Superior temporal gyrus (tissue), 1 donor: ENCODE measurements at regions not wholly inside any gene's neighbourhood (a gene's known extent, or its start where the extent isn't known, plus 50 kb on each side); places are given as distances from the start of the nearest gene placed in this dataset.
"Not testable (repeated sequence)": the region's sequence is repeated elsewhere in the genome, so short reads cannot be mapped to it uniquely, and the experiment has no call there.

Experiments used
- DNase-seq: peaks from one replicate; pipeline ENCODE4 v3.0.0-alpha.2; 2016; ENCODE audit errors: extremely low spot score

DNA sequence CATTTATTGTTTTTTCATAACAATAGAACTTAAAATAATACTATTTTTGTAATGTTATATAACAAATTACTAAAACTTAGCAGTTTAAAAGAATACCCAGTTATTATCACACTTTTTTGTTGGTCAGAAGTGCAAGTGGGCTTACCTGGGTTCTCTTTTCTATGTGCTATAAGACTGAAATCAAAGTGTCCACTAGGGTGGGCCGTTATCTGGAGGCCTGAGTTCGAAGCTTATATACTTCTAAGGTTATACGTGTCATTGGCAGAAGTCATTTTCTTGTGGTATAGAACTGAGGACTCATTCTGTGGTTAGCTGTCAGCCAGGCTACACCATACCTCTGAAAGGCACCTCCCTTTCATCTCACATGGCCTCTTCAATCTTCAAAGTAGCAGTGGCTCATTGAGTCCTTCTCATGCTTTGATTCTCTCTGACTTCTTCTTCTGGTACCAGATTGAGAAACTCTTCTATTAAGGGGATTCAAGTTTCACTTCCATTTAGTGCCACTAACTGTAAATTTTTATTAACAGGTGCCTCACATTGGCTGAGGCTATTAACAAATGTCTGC is 414.3 kb downstream of the AMY1C start:
- no peak for DNase-seq

DNA sequence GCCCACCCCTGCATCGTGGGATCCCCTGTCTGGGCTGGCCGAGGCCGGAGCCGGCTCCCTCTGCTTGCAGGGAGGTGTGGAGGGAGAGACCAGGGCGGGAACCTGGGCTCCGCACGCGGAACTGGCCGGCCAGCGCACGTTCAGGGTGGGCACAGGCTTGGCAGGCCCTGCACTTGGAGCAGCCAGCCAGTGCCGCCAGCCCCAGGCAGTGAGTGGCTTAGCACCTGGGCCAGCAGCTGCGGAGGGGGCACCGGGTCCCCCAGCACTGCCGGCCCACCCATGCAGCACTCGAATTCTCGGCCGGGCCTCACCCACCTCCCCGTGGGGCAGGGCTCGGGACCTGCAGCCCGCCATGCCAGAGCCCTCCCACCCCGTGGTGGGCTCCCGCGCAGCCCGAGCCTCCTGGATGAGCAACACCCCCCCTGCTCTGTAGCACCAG is 422.6 kb downstream of the AMY1C start:
- DNase-seq, result no peak

DNA sequence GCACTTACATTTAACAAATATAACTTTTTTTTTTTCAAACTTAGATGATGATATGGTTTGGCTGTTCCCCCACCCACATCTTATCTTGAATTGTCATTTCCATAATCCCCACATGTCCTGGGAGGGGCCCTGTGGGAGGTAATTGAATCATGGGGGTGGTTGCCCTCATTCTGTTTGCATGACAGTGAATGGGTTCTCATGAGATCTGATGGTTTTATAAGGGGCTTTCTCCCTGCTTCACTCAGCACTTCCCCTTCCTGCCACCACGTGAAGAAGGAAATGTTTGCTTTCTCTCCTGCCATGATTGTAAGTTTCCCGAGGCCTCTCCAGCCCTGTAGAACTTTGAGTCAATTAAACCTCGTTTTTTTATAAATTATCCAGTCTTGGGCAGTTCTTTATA is 432.6 kb downstream of the AMY1C start:
- DNase-seq, result no peak

DNA sequence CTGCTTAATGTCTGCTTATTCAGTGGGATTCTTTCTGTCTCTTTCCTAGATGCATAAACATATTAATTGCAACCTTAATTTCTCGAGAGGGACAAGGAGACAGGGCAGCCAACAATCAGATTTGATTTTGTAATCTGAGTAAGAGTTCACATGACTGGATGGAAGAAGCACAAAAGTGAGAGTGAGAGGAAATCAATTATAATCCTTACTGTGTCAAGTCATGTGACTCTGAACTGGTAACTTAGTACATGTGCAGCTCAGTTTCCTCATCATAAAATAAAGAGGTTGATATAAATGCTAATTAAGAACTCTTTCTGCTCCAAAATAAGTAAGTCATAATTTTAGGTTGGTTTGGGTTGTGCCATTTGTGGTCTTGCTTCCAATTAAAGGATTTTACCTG is 439.5 kb downstream of the AMY1C start:
- DNase-seq, result no peak

DNA sequence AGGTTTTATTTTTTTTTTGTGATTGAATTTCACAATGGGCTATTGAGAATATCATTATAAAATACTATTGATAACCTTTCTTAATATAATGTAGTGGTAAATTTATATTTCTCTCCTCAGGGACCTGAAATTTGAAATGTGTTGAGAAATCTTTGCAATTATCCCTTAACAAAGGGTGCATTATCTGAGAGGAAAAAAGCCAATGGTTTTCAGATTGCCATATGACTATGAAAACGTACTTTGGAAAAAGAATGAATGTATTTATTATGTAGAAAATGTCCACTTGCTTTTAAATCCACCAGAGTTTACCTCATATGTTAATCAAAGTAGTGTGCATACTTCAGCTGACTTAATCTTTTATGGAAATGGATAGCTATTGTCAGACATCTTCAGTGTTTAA is 441.1 kb downstream of the AMY1C start:
- no peak for DNase-seq

DNA sequence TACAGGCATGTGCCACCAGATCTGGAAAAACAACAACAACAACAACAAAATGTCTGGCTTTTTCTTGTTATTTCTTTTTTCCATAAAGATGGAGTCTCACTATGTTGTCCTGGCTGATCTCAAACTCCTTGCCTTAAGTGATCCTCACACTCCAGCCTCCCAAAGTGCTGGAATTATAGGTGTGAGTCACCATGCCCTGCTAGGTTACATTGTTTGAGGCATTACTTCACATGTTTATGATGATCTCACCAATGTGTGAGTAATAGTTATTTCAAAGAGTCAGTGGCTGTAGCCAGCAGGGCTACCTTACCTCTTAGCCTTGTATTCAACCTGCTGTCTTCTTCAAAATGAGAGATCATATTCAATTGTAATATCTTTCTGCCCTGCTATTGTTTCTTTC is 445.7 kb downstream of the AMY1C start:
- no peak for DNase-seq

DNA sequence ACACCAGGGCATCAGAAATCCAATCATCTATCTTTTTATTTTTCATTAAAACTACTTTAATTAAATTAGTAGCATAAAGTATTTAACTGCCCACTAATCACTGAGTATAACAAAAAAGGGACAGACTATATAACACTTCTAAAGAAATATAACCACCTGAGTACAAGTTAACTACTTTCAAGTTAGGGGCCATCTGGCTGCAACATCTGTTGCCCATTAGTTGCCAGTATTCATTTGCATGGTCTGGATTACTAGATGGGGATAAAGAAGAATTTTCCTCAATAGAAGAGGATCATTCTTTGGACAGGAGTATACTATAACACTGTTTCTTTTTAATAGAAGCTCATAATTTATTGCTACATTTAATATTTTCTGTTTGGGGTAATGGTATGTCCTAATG is 446.4 kb downstream of the AMY1C start:
- no peak for DNase-seq

DNA sequence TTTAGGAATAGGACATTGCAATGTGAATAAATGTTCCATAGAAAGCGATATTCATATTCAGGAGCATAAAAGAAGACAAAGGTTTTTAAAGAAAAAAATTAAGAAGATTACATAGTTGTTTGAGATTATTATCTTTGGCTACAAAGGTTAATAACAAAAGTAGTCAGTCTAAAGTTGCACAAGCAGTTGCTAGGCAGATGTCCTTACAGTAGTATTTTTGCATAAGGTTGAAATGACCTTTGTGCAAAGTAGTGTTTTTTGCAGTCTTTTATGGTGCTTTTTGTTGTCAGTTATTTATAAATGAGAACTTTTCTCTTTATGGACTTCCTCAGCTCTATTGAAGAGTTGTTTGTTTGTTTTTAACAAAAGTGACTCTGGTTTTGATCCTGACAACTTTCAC is 447.8 kb downstream of the AMY1C start:
- DNase-seq, result no peak

DNA sequence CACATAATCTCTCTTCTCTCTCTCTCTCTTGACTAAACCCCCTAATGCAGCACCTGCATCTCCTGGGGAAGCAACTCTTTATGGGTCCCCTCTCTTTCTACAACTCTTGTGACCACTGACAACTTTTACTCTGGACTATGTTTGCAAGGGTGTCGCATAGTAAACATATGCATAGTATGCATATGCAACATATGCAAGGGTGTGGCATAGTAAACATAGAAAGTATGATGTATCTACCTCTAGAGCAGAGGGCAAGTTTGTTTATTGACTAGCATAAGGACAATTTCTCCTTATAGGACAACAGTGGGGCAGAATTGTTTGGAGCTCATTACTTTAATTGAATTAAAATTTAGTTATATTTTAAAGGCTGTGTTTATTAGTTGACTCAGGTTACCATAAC is 462.5 kb downstream of the AMY1C start:
- DNase-seq, result no peak

DNA sequence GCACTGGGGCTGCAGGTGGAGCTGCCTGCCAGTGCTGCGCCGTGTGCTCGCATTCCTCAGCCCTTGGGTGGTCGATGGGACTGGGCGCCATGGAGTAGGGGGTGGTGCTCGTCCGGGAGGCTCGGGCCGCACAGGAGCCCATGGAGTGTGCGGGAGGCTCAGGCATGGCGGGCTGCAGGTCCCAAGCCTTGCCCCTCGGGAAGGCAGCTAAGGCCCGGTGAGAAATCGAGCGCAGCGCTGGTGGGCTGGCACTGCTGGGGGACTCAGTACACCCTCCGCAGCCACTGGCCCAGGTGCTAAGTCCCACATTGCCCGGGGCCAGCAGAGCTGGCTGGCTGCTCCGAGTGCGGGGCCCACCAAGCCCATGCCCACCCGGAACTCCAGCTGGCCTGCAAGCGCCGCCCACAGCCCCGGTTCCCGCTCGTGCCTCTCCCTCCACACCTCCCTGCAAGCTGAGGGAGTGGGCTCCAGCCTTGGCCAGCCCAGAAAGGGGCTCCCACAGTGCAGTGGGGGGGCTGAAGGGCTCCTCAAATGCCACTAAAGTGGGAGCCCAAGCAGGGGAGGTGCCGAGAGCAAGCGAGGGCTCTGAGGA is 467.8 kb downstream of the AMY1C start:
- not testable (repeated sequence) for DNase-seq

DNA sequence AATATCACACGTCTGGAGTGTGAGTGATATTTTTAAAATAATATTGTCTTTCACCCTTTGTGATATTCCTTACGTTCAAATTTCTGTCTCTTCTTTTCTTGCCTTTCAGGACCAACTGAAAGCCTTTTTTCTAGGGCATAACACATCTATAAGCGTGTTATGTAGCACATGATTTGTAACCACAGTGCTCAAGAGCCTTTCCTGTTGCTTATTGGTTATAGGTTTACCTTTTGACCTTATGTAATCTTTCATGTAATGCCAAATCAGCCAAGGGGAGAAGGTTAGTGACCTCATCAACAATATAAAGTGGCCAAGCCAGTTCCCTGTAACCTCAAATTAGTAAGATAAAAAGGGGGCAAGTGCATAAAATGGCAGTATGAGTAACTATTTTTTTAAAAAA is 480.2 kb downstream of the AMY1C start:
- DNase-seq, result no peak

DNA sequence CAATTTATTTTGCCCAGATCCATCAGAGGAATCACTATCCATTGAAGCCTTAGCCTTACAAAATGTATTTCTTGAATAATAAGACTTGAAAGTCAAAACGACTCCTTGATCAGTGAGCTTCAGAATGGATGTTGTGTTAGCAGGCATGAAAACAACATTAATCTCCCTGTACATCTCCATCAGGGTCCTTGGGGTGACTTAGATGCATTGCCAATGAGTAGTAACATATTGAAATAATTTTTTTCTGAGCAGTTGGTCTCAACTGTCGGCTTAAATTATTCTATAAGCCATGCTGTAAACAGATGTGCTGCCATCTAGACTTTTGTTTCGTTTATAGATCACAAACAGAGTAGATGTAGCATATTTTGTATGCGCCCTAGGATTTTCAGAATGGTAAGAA is 482.0 kb downstream of the AMY1C start:
- DNase-seq, result no peak

DNA sequence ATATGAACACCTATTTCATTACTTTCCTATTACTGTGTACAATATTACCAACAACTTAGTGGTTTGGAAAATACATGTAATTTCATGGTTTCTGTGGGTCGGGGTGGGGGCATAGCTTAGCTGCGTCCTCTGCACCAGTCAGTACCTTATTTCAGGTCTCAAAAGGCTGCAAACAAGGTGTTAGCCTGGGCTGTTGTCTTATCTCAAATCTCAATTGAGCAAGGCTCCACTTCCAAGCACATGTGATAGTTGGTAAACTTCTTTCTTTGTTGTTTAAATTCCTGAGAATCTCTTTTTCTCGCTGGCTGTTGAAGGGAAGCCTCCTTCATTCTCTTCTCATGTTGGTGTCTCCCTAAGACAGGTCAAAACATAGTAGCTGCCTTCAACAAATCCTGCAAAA is 485.4 kb downstream of the AMY1C start:
- no peak for DNase-seq

DNA sequence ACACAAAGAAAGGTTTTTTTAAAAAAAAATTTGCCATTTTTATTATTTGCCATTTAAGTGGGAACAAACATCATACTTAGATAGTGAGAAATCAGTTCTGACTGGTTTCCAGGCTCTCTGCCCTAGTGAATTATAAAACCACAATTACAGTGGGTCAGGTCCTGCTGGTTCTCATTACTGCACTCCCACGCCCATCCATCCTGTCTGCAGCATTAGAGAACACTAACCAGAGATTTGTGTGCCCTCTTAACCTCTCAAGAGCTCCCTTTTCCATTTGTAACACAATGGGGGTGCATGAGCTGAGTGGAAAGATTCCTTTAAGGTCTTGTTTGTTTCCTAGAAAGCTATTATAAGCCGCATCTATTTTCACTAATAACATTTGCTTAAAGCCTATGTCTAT is 489.3 kb downstream of the AMY1C start:
- DNase-seq, result no peak

DNA sequence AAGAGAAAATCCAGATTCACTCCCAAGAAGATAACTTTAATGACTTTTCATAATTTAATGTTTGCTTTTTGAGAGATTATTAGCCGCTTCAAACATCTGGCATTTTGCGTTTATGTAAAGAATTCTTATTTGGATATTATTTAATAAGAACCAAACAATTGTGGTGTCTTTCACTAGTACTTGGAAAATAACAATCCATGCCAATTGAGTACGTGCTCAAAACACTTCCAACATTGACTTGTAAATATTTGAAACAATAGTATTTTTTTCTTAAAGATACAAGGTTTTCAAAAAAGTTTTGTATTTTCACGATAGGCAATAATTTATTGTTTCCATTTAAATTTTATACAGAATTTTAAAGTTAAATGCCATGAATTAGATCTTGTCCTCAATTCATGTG is 498.7 kb downstream of the AMY1C start:
- DNase-seq, result no peak

DNA sequence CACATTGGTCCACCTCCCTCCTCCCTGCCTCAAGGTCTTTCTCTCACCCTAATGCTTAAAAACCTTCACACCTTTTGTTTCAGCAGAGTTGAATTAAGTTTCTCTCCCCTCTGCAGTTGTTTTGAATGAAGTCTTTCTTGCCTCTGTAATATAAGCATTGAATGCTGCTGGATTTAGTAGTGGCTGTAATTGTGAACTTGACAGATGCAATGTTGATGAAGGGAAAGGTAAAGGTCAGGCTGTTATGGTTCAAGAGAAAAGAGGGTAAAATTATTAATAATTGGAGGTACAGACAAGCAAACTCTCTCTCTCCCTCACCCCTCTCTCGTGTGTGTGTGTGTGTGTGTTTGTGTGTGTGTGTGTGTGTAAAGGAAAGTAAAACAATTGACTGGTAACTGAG is 509.8 kb downstream of the AMY1C start:
- no peak for DNase-seq

DNA sequence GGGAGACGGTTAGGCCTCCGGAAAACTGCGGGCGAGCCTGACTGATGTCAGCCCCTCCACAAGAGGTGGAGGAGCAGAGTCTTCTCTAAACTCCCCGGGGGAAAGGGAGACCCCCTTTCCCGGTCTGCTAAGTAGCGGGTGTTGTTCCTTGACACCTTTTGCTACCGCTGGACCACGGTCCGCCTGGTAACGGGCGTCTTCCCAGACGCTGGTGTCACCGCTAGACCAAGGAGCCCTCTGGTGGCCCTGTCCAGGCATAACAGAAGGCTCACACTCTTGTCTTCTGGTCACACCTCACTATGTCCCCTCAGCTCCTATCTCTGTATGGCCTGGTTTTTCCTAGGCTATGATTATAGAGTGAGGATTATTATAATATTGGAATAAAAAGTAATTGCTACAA is 513.4 kb downstream of the AMY1C start:
- DNase-seq, result not testable (repeated sequence)

DNA sequence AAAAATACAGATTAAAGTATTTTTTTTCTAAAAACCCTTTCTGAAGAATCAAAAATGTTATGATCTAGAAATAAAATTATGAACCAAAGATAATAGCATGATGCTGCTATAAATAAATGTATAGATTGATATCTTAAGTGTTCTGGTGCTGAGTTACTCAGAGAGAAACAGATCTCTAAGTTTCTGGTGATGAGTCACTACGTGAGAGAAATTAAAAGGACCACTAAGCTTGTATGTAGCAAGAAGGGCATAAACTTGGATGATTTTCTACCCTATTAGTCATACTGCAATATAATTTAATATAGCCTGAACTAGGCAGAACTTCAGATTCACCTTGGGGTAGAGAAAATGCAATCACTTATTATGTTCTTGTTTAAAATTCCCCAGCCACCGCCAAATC is 514.8 kb downstream of the AMY1C start:
- no peak for DNase-seq

DNA sequence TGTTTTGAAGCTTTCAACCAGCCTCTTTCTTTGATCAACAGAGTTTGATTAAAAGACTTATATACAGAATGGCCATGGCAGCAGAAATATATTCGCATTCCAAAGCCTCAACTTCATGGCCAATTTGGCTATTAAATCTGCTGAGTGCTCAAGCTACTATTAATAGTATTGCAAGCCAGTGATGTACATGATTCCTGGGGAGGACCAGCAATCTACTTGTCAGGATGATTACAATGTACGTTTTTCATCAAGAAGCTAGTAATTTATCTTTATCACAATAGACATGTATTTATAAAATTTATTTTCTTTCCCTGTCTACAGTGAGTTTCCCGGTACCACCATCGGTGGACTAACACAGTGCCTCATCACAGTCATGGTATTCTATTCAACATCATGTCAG is 515.5 kb downstream of the AMY1C start:
- no peak for DNase-seq

DNA sequence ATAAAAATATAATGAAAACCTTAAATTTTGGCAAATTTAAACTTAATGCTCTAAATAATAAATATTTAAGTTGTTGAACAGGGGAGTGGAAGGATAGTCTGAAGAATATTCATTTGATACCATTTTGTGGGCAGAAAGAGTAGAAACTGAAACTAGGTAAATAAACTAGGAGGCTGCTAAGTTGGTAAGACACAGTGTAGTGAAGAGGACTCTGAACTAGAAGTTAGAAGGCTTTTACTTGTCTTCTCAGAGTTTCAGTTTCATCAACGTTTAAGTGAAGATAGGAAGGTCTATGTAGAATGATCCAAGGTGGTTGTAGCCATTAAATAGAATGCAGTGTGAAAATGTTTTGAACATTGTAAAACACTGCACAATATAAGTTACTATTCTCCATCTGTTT is 516.9 kb downstream of the AMY1C start:
- DNase-seq, result no peak

DNA sequence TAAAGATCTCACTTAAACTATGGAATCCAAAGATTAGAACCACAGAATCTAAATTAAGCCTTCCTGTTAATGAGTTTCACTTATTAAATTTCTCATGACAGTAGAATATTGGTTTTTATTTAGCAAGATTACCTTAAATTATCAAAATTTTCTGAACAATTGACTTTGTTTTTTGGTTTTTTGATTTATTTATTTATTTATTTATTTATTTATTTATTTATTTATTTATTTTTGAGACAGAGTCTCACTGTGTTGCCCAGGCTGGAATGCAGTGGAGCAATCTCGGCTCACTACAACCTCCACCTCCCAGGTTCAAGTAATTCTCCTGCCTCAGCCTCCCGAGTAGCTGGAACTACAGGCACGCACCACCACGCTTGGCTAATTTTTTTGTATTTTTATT is 538.6 kb downstream of the AMY1C start:
- DNase-seq, result not testable (repeated sequence)

DNA sequence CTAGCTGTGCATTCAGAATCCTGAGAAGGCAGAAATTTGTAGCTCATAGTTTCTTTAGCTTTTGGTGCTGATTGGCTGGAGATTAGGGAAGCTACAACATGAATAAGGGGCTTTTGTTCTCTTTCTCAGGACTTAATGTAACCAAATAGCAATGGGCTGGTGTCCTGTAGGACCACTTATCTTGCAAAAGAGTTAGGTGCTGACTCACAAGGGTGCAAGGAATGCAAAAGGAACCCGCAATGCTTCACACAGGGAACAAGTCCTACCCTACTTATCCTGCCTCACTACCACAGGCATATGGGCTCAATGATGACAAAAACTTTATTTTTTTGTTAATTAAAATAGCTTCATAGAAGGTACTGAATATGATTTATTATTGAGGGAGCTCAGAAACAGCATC is 541.5 kb downstream of the AMY1C start:
- DNase-seq, result no peak

DNA sequence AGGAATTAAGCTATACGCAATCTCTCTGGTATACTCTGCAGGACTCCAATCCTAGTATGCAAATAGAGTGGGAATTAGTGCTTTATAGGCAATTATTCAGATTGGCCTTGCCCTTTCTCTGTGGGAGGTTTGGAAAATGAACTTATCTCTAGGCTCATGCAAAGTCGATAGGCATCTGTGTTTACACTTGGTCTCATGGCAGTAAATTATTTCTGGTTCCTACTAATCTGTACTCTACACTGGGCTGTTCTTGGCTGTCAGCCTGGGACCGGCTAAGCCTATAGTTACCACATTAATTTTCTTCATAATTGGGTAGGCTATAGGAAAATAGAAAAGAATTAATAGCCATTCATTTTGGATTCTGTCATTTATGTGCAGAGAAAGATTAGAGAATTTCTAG is 544.6 kb downstream of the AMY1C start:
- no peak for DNase-seq

DNA sequence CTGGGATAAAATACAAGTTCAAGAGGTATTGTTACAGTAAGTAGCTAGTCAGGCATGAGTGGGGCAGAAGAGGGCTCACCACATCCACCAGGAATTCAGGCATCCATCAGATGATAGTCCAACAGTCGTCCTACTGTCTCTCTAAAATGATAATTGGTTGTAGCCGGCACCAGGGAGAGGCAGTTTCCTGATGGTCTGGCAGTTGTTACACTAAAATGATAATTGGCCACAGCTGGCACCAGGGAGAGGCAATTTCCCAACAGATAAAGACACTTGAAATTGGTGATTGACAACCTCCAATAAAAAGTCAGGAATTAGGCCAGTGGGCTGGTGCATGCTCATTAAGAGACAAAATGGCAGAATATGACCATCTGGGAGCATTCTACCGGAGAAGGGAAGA is 545.8 kb downstream of the AMY1C start:
- no peak for DNase-seq
